ENCODE measurements at regions not wholly inside any gene's neighbourhood (a gene's known extent, or its start where the extent isn't known, plus 50 kb on each side); places are given as distances from the start of the nearest gene placed in this dataset.
"Not testable (repeated sequence)": the region's sequence is repeated elsewhere in the genome, so short reads cannot be mapped to it uniquely, and the experiment has no call there.

- intact Hi-C loops (cut with DNase I) = no loop called here
- no peaks in the 10 kb centered on the region for H3K36me3 ChIP-seq
- no peak for DNase-seq
- no peaks in the 10 kb centered on the region for H3K4me1 ChIP-seq
- no peaks in the 10 kb centered on the region for H3K9me3 ChIP-seq
- H3K27ac ChIP-seq = no peak overlapping the region
- ATAC-seq = no peak
- TF ChIP-seq CTCF (IDR thresholded peaks at IDR 0.05) (no peak), POLR2A (IDR thresholded peaks at IDR 0.05) (no peak)
- H3K4me3 ChIP-seq = no peak overlapping the region
- no peaks in the 10 kb centered on the region for H3K27me3 ChIP-seq
- whole genome bisulfite sequencing, 4 donors = 83 to 100% (median 94%) methylated on average over 1 of the region's 1 CpG
Measured at GRCh38 chrX:146090732-146091131, 273.1 kb downstream of the SLITRK2 start.

DNA sequence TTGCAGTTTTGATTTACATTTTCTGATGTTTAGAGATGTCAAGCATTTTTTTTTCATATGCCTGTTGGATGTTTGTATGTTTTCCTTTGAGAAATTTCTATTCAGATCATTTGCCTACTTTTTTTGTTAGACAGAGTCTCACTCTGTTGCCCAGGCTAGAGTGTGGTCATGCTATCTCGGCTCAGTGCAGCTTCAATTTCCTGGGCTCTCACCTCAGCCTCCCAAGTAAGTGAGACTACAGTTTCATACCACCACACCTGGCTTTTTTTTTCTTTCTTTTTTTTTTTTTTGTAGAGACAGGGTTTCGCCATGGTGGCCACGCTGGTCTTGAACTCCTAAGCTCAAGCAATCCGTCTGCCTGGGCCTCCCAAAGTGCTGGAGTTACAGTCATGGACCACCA lies 291.7 kb downstream of the SLITRK2 start:
- H3K27me3 ChIP-seq = no peaks in the 10 kb centered on the region
- H3K36me3 ChIP-seq = no peaks in the 10 kb centered on the region
- intact Hi-C loops (cut with DNase I) = no loop called here
- H3K4me1 ChIP-seq = no peaks in the 10 kb centered on the region
- H3K27ac ChIP-seq = no peak overlapping the region
- H3K4me3 ChIP-seq = no peak overlapping the region
- ATAC-seq (no peak), DNase-seq (no peak)
- no peak for TF ChIP-seq CTCF (IDR thresholded peaks at IDR 0.05)
- TF ChIP-seq POLR2A (IDR thresholded peaks at IDR 0.05) = no peak
- WGBS, 4 donors = 75 to 86% (median 81%) methylated on average over 4 of the region's 4 CpGs
- H3K9me3 ChIP-seq = no peaks in the 10 kb centered on the region

DNA sequence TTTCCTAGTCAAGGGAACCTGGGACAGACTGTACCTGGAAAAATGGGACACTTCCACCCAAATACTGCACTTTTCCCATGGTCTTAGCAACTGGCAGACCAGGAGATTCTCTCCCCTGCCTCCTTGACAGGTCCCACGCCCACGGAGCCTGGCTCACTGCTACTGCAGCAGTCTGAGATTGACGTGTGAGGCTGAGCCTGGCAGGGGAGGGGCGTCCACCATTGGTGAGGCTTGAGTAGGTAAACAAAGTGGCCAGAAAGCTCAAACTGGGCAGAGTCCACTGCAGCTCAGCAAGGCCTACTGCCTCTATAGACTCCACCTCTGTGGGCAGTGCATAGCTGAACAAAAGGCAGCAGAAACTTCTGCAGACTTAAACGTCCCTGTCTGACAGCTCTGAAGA lies 301.4 kb downstream of the SLITRK2 start:
- intact Hi-C loops (cut with DNase I); H3K27me3 ChIP-seq; H3K9me3 ChIP-seq; ATAC-seq; H3K27ac ChIP-seq; H3K4me1 ChIP-seq; H3K36me3 ChIP-seq; H3K4me3 ChIP-seq; DNase-seq: not testable (repeated sequence)
- WGBS, 4 donors = 59 to 67% (median 62%) methylated on average over 1 to 5 of the region's 5 CpGs

DNA sequence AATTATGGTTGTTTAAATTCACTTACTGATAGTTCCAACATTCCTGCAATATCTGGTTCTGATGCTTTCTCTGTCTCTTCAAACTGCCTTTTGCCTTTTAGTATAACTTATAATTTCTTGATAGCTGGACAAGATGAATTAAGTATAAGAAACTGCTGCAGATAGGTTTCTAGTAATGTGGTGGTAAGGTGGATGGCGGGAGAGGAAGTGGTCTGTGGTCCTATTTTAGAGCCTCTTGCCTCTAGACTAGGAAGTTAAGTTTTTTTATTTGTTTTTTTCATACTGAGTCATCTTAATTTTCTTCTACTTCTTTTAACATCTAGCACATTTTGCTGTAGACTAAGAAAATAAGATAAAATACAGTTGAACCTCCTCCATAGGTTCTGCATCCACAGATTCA lies 310.0 kb downstream of the SLITRK2 start:
- H3K4me3 ChIP-seq = no peak overlapping the region
- 36 to 71% (median 56%) methylated on average over 1 of the region's 1 CpG for WGBS, 4 donors
- intact Hi-C loops (cut with DNase I) = no loop called here
- H3K4me1 ChIP-seq = no peaks in the 10 kb centered on the region
- H3K36me3 ChIP-seq = no peaks in the 10 kb centered on the region
- ATAC-seq (no peak), DNase-seq (no peak)
- H3K27me3 ChIP-seq = no peaks in the 10 kb centered on the region
- no peak overlapping the region for H3K27ac ChIP-seq
- no peak for TF ChIP-seq POLR2A (IDR thresholded peaks at IDR 0.05)
- no peak for TF ChIP-seq CTCF (IDR thresholded peaks at IDR 0.05)
- peaks cover 0 to 5% (median 0%) of the 10 kb centered on the region in 12 donors for H3K9me3 ChIP-seq

- Histone ChIP-seq H3K27me3 (no peaks in the 10 kb centered on the region), H3K36me3 (no peaks in the 10 kb centered on the region), H3K9me3 (no peaks in the 10 kb centered on the region), H3K27ac (no peak overlapping the region), H3K4me1 (no peaks in the 10 kb centered on the region), H3K4me3 (no peak overlapping the region)
- TF ChIP-seq POLR2A (IDR thresholded peaks at IDR 0.05) (no peak), CTCF (IDR thresholded peaks at IDR 0.05) (no peak)
- WGBS, 4 donors = 49 to 62% (median 56%) methylated on average over 4 of the region's 4 CpGs
- no peak for DNase-seq
- no peak for ATAC-seq
- intact Hi-C loops (cut with DNase I) = no loop called here
Measured at GRCh38 chrX:146141221-146141620, 323.6 kb downstream of the SLITRK2 start.
